H1 (cell line): ENCODE measurements at regions not wholly inside any gene's neighbourhood (a gene's known extent, or its start where the extent isn't known, plus 50 kb on each side); places are given as distances from the start of the nearest gene placed in this dataset.

Source experiments
- CTCF ChIA-PET: fragments of 300-600 bp; sonication (Branson Sonifier 250); formaldehyde crosslinking; loops from one replicate; lab custom pipeline; 2021; ENCODE audit not compliant: partially characterized antibody; lab: Charles Lee
- POLR2A ChIA-PET: fragments of 300-600 bp; sonication (Branson Sonifier 250); formaldehyde crosslinking; loops from one replicate; lab custom pipeline; 2021; ENCODE audit warnings: inconsistent platforms; ENCODE audit not compliant: partially characterized antibody; lab: Charles Lee
- DNase-seq, 2 experiments: peaks; one replicate each; pipeline versions ENCODE4 v3.0.0 to v3.0.0-alpha.2; 2010 to 2022; ENCODE audit warnings: low spot score in 2 of 2, low read depth in 1 of 2, mixed read lengths in 1 of 2
- FAIRE-seq: peaks from 2 replicates; lab custom pipeline; 2011; peaks lifted over from hg19 to GRCh38; lab: Jason Lieb, UNC
- H2AFZ ChIP-seq: 2 replicates; pipeline ENCODE4 v1.8.1; 2012; ENCODE audit warnings: low read length, inconsistent platforms
- H2AK5ac ChIP-seq: 2 replicates; pipeline ENCODE4 v1.6.1; 2013; ENCODE audit warnings: low read depth, low read length
- H2BK120ac ChIP-seq: replicated peaks from 2 replicates; pipeline ENCODE3; 2013; ENCODE audit warnings: low read depth, low read length, inconsistent platforms
- H2BK12ac ChIP-seq: 2 replicates; pipeline ENCODE4 v1.6.1; 2013; ENCODE audit warnings: low read depth, low read length
- H2BK15ac ChIP-seq: 2 replicates; pipeline ENCODE4 v1.6.1; 2013; ENCODE audit warnings: low read length
- H2BK20ac ChIP-seq: 2 replicates; pipeline ENCODE4 v1.6.1; 2013; ENCODE audit warnings: low read length
- H2BK5ac ChIP-seq: 2 replicates; pipeline ENCODE4 v1.6.1; 2013; ENCODE audit warnings: low read depth, low read length
- H3K14ac ChIP-seq: 2 replicates; pipeline ENCODE4 v1.6.1; 2013; ENCODE audit warnings: inconsistent platforms; ENCODE audit not compliant: insufficient read length
- H3K18ac ChIP-seq: 2 replicates; pipeline ENCODE4 v1.6.1; 2013; ENCODE audit warnings: low read length; ENCODE audit errors: extremely low read depth
- H3K23ac ChIP-seq: 2 replicates; pipeline ENCODE4 v1.6.1; 2013; ENCODE audit warnings: inconsistent platforms; ENCODE audit not compliant: insufficient read length
- H3K23me2 ChIP-seq: 2 replicates; pipeline ENCODE4 v1.6.1; 2013; ENCODE audit warnings: low read depth, low read length
- H3K27ac ChIP-seq: 2 replicates; pipeline ENCODE4 v1.6.1; 2011; ENCODE audit warnings: low read depth, low read length, inconsistent platforms
- H3K27me3 ChIP-seq, 4 experiments: replicated peaks in 1 of 4; 1 replicate in 1 of 4; 2 replicates in 3 of 4; pipeline versions ENCODE4 v1.6.1 to v1.8.1; 2011 to 2013; ENCODE audit warnings: low read length in 3 of 4, mild to moderate bottlenecking in 3 of 4, inconsistent platforms in 2 of 4, mixed read lengths in 2 of 4, moderate library complexity in 1 of 4; ENCODE audit not compliant: control insufficient read depth in 3 of 4, insufficient read depth in 3 of 4; ENCODE audit errors: extremely low read depth in 1 of 4
- H3K36me3 ChIP-seq, 4 experiments: 2 replicates each; pipeline versions ENCODE4 v1.6.1 to v1.8.1; 2011 to 2013; ENCODE audit warnings: mild to moderate bottlenecking in 4 of 4, low read length in 3 of 4, moderate library complexity in 2 of 4, control low read depth in 1 of 4, inconsistent platforms in 1 of 4; ENCODE audit not compliant: insufficient read depth in 4 of 4, control insufficient read depth in 2 of 4
- H3K4ac ChIP-seq: replicated peaks from 2 replicates; pipeline ENCODE3; 2013; ENCODE audit warnings: low read length, low read depth, mixed read lengths, inconsistent platforms; ENCODE audit not compliant: insufficient read length
- H3K4me1 ChIP-seq, 4 experiments: replicated peaks in 1 of 4; 1 replicate in 1 of 4; 2 replicates in 3 of 4; pipeline versions ENCODE4 v1.6.1 to v1.8.1; 2011 to 2013; ENCODE audit warnings: low read length in 3 of 4, inconsistent platforms in 2 of 4, mixed read lengths in 1 of 4; ENCODE audit not compliant: insufficient read depth in 4 of 4, control insufficient read depth in 3 of 4
- H3K4me2 ChIP-seq, 2 experiments: 2 replicates each; pipeline versions ENCODE4 v1.6.1 to v1.8.1; 2011 to 2013; ENCODE audit warnings: low read depth in 2 of 2, low read length in 2 of 2, control low read depth in 1 of 2, inconsistent platforms in 1 of 2, mild to moderate bottlenecking in 1 of 2; ENCODE audit not compliant: insufficient read depth in 1 of 2
- H3K4me3 ChIP-seq, 4 experiments: fragments of 200-600, 300-600 bp in 1 of 4; sonication (generic), shearing (Covaris generic), sonication (Bioruptor Twin) in 1 of 4; 2 replicates each; pipeline versions ENCODE4 v1.5.1 to v1.8.1; 2011 to 2016; ENCODE audit warnings: low read length in 4 of 4, low read depth in 3 of 4, control low read depth in 2 of 4, inconsistent platforms in 2 of 4, mild to moderate bottlenecking in 2 of 4, mixed read lengths in 1 of 4, moderate library complexity in 1 of 4; ENCODE audit not compliant: insufficient read depth in 2 of 4; ENCODE audit errors: extremely low read depth in 1 of 4
- H3K56ac ChIP-seq: replicated peaks from 2 replicates; pipeline ENCODE3; 2013; ENCODE audit warnings: low read depth, mild to moderate bottlenecking, mixed read lengths, low read length, inconsistent platforms; ENCODE audit not compliant: insufficient read length
- H3K79me1 ChIP-seq: 2 replicates; pipeline ENCODE4 v1.6.1; 2013; ENCODE audit warnings: low read depth, low read length, control low read depth
- H3K79me2 ChIP-seq, 2 experiments: 2 replicates each; pipeline versions ENCODE4 v1.6.1 to v1.8.1; 2012 to 2013; ENCODE audit warnings: low read length in 2 of 2, mild to moderate bottlenecking in 2 of 2, inconsistent platforms in 1 of 2; ENCODE audit not compliant: insufficient read depth in 2 of 2, control insufficient read depth in 1 of 2
- H3K9ac ChIP-seq, 4 experiments: replicated peaks in 1 of 4; 1 replicate in 1 of 4; 2 replicates in 3 of 4; pipeline versions ENCODE4 v1.6.1 to v1.8.1; 2011 to 2013; ENCODE audit warnings: low read depth in 3 of 4, low read length in 3 of 4, control low read depth in 2 of 4, mild to moderate bottlenecking in 2 of 4, moderate library complexity in 2 of 4, inconsistent platforms in 1 of 4; ENCODE audit errors: extremely low read depth in 1 of 4
- H3K9me3 ChIP-seq, 2 experiments: 2 replicates each; pipeline versions ENCODE4 v1.6.1 to v1.8.1; 2012 to 2013; ENCODE audit warnings: mild to moderate bottlenecking in 2 of 2, moderate library complexity in 2 of 2, control low read depth in 1 of 2, inconsistent platforms in 1 of 2, low read depth in 1 of 2, low read length in 1 of 2, mixed read lengths in 1 of 2; ENCODE audit not compliant: insufficient read depth in 2 of 2
- H4K20me1 ChIP-seq, 2 experiments: replicated peaks in 1 of 2; 2 replicates each; pipeline versions ENCODE3 to v1.8.1; 2011 to 2013; ENCODE audit warnings: inconsistent platforms in 2 of 2, low read length in 2 of 2, mild to moderate bottlenecking in 1 of 2; ENCODE audit not compliant: insufficient read depth in 2 of 2, control insufficient read depth in 1 of 2
- H4K5ac ChIP-seq: 2 replicates; pipeline ENCODE4 v1.6.1; 2013; ENCODE audit warnings: low read length, low read depth, mixed read lengths, inconsistent platforms; ENCODE audit not compliant: insufficient read length
- H4K8ac ChIP-seq: 2 replicates; pipeline ENCODE4 v1.8.0; 2013; ENCODE audit warnings: mild to moderate bottlenecking, moderate library complexity, low read length, inconsistent platforms; ENCODE audit not compliant: insufficient read depth; ENCODE audit errors: extremely low read depth
- H4K91ac ChIP-seq: replicated peaks from 2 replicates; pipeline ENCODE3; 2013; ENCODE audit warnings: low read length, mixed read lengths, inconsistent platforms; ENCODE audit not compliant: insufficient read length
- ASH2L ChIP-seq: fragments of 200-600, 300-600 bp; sonication (generic); IDR thresholded peaks from one replicate; pipeline ENCODE4 v1.7.1; 2017; ENCODE audit warnings: low read length
- CBX5 ChIP-seq: fragments of 300-800, 300-1000 bp; sonication (generic); IDR thresholded peaks from 2 replicates; pipeline ENCODE4 v1.7.1; 2016; ENCODE audit warnings: antibody characterized with exemption, low read length, low read depth
- EGR1 ChIP-seq: IDR thresholded peaks from 2 replicates; pipeline ENCODE4 v1.6.1; 2011; ENCODE audit warnings: low read depth, low read length, borderline replicate concordance
- GTF2F1 ChIP-seq: IDR thresholded peaks from 2 replicates; pipeline ENCODE4 v1.6.1; 2012; ENCODE audit warnings: low read depth, low read length, improper control_type of control experiment, borderline replicate concordance
- HDAC2 ChIP-seq, 2 experiments: fragments of 300-600 bp in 1 of 2; sonication (generic) in 1 of 2; IDR thresholded peaks; 2 replicates each; pipeline ENCODE4 v1.6.1; 2011 to 2012; ENCODE audit warnings: low read depth in 2 of 2, low read length in 2 of 2, mild to moderate bottlenecking in 2 of 2, moderate library complexity in 2 of 2, borderline replicate concordance in 1 of 2, inconsistent platforms in 1 of 2
- HDAC6 ChIP-seq: IDR thresholded peaks from one replicate; pipeline ENCODE4 v1.7.1; 2012; ENCODE audit warnings: low read depth, mild to moderate bottlenecking, inconsistent platforms, low read length, moderate library complexity
- KDM4A ChIP-seq: IDR thresholded peaks from one replicate; pipeline ENCODE4 v1.7.1; 2012; ENCODE audit warnings: low read depth, mild to moderate bottlenecking, moderate library complexity, low read length, inconsistent platforms; ENCODE audit not compliant: severe bottlenecking
- SAP30 ChIP-seq: fragments of 300-600 bp; sonication (generic); IDR thresholded peaks from 2 replicates; pipeline ENCODE4 v1.7.1; 2012; ENCODE audit warnings: low read length, moderate library complexity, mild to moderate bottlenecking, inconsistent platforms; ENCODE audit not compliant: insufficient read depth, insufficient replicate concordance
- SRF ChIP-seq: IDR thresholded peaks from 2 replicates; pipeline ENCODE4 v1.6.1; 2011; ENCODE audit warnings: mild to moderate bottlenecking, low read depth, low read length, moderate library complexity
- TBP ChIP-seq: IDR thresholded peaks from 2 replicates; pipeline ENCODE4 v1.6.1; 2011; ENCODE audit warnings: low read depth, low read length, improper control_type of control experiment
- ZNF274 ChIP-seq: IDR thresholded peaks from 2 replicates; pipeline ENCODE4 v1.7.0; 2012; ENCODE audit warnings: low read length, borderline replicate concordance; ENCODE audit errors: extremely low read depth
- WGBS, 2 experiments: shearing (Covaris generic) in 1 of 2; methylation state at CpG; one replicate each; pipeline versions ENCODE4 v1.1.6 to v1.1.7; 2013 to 2015; ENCODE audit warnings: low lambda C conversion rate in 2 of 2, mixed read lengths in 2 of 2, inconsistent platforms in 1 of 2, low coverage in 1 of 2, missing lambda C conversion rate in 1 of 2; ENCODE audit not compliant: insufficient replicate concordance in 2 of 2, insufficient coverage in 1 of 2, insufficient read length in 1 of 2; ENCODE audit errors: extremely low coverage in 1 of 2, missing lambda C conversion rate in 1 of 2; 5-methylcytosine and 5-hydroxymethylcytosine counted together
- TF ChIP-seq, protein P1 (sequence below): IDR thresholded peaks from 2 replicates; pipeline ENCODE4 v1.6.1; 2011; ENCODE audit warnings: low read length, improper control_type of control experiment

GRCh38 chr4:128582427-128582870, 227.1 kb upstream of the JADE1 start:
- no peaks in the 10 kb centered on the region for H3K23me2 ChIP-seq
- no peak overlapping the region for H3K18ac ChIP-seq
- H2BK5ac ChIP-seq = no peak overlapping the region
- H2AK5ac ChIP-seq = no peak overlapping the region
- no peak overlapping the region for H3K4me2 ChIP-seq
- no peak overlapping the region for H4K5ac ChIP-seq
- H2BK15ac ChIP-seq = no peak overlapping the region
- no peak overlapping the region; the same call in 1 of the 2 replicates for H2BK12ac ChIP-seq
- H2BK20ac ChIP-seq = no peak overlapping the region
- FAIRE-seq (no peak), DNase-seq (no peak)
- H3K56ac ChIP-seq = no peak overlapping the region
- no peak overlapping the region for H3K4me3 ChIP-seq
- no peak overlapping the region for H3K23ac ChIP-seq
- H3K36me3 ChIP-seq = no peaks in the 10 kb centered on the region
- no peaks in the 10 kb centered on the region for H3K27me3 ChIP-seq
- no peak overlapping the region for H3K14ac ChIP-seq
- H3K27ac ChIP-seq = no peak overlapping the region
- H4K20me1 ChIP-seq = no peaks in the 10 kb centered on the region
- H3K79me2 ChIP-seq = no peaks in the 10 kb centered on the region
- H3K9me3 ChIP-seq = no peaks in the 10 kb centered on the region
- CTCF ChIA-PET = interaction anchor here (0.6 to 2.8 kb wide), 4 partner anchors 8 to 168 kb away, joined by 3 to 14 read pairs (median 5); no protein-coding TSS in a partner anchor
- POLR2A ChIA-PET = interaction anchor here (0.6 kb wide), 1 partner anchor 50 kb away, joined by 4 read pairs; no protein-coding TSS in a partner anchor
- WGBS, 2 experiments = 88% methylated on average over 1 of the region's 1 CpG; no CpG with 5 or more reads in 1 of the 2 experiments
- no peaks in the 10 kb centered on the region for H3K79me1 ChIP-seq
- H2BK120ac ChIP-seq = no peak overlapping the region
- H3K4me1 ChIP-seq = peaks cover 0 to 4% (median 2%) of the 10 kb centered on the region in 4 experiments; a peak in 2 of 7 replicates
- no peak overlapping the region for H3K9ac ChIP-seq
- no peak overlapping the region for H2AFZ ChIP-seq
- no peak overlapping the region for H4K8ac ChIP-seq
- no peak overlapping the region for H3K4ac ChIP-seq
- H4K91ac ChIP-seq = no peak overlapping the region
- TF ChIP-seq TBP = no peak
- TF ChIP-seq HDAC6 = no peak
- TF ChIP-seq CBX5 = no peak
- no peak for TF ChIP-seq HDAC2 (IDR thresholded peaks at IDR 0.05; ENCODE audit: borderline replicate concordance in 1 of 2, low read depth in 2 of 2, low read length in 2 of 2)
- no peak for TF ChIP-seq EGR1
- TF ChIP-seq ZNF274 = no peak
- no peak for TF ChIP-seq KDM4A
- TF ChIP-seq SRF = no peak
- no peak for TF ChIP-seq SAP30
- no peak for TF ChIP-seq GTF2F1
- TF ChIP-seq ASH2L = no peak
- TF ChIP-seq, protein P1, sequence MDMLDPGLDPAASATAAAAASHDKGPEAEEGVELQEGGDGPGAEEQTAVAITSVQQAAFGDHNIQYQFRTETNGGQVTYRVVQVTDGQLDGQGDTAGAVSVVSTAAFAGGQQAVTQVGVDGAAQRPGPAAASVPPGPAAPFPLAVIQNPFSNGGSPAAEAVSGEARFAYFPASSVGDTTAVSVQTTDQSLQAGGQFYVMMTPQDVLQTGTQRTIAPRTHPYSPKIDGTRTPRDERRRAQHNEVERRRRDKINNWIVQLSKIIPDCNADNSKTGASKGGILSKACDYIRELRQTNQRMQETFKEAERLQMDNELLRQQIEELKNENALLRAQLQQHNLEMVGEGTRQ = no peak
